ENCODE measurements at regions not wholly inside any gene's neighbourhood (a gene's known extent, or its start where the extent isn't known, plus 50 kb on each side); places are given as distances from the start of the nearest gene placed in this dataset.
"Not testable (repeated sequence)": the region's sequence is repeated elsewhere in the genome, so short reads cannot be mapped to it uniquely, and the experiment has no call there.

- no peak for ATAC-seq
- TF ChIP-seq CTCF (IDR thresholded peaks at IDR 0.05), result no peak
- H3K9me3 ChIP-seq, result no peaks in the 10 kb centered on the region
- intact Hi-C loops (cut with DNase I), result no loop called here
- no peak overlapping the region for H3K27ac ChIP-seq
- no peaks in the 10 kb centered on the region for H3K27me3 ChIP-seq (ENCODE audit: low read depth)
- H3K36me3 ChIP-seq, result no peaks in the 10 kb centered on the region
- DNase-seq, result no peak
- no peaks in the 10 kb centered on the region for H3K4me1 ChIP-seq
- H3K4me3 ChIP-seq, result no peak overlapping the region
These were observed 136.9 kb downstream of the DIRAS2 start for GRCh38 chr9:90505695-90506094.

GRCh38 chr9:90506402-90506801, 136.2 kb downstream of the DIRAS2 start:
- H3K36me3 ChIP-seq; H3K27me3 ChIP-seq (ENCODE audit: low read depth); DNase-seq; H3K9me3 ChIP-seq; H3K4me1 ChIP-seq; H3K4me3 ChIP-seq; intact Hi-C loops (cut with DNase I); H3K27ac ChIP-seq; ATAC-seq: not testable (repeated sequence)

GRCh38 chr9:90507621-90508020, 135.0 kb downstream of the DIRAS2 start:
- Histone ChIP-seq H3K9me3 (no peaks in the 10 kb centered on the region), H3K27me3 (ENCODE audit: low read depth) (no peaks in the 10 kb centered on the region), H3K27ac (no peak overlapping the region), H3K36me3 (no peaks in the 10 kb centered on the region), H3K4me1 (no peaks in the 10 kb centered on the region), H3K4me3 (no peak overlapping the region)
- ATAC-seq, result no peak
- TF ChIP-seq CTCF (IDR thresholded peaks at IDR 0.05), result no peak
- no peak for DNase-seq
- intact Hi-C loops (cut with DNase I), result no loop called here

GRCh38 chr9:90508940-90509339, 133.7 kb downstream of the DIRAS2 start:
- intact Hi-C loops (cut with DNase I), result no loop called here
- Histone ChIP-seq H3K4me1 (no peaks in the 10 kb centered on the region), H3K27me3 (ENCODE audit: low read depth) (no peaks in the 10 kb centered on the region), H3K36me3 (no peaks in the 10 kb centered on the region), H3K4me3 (no peak overlapping the region), H3K27ac (no peak overlapping the region), H3K9me3 (no peaks in the 10 kb centered on the region)
- ATAC-seq (no peak), DNase-seq (no peak)
- no peak for TF ChIP-seq CTCF (IDR thresholded peaks at IDR 0.05)

GRCh38 chr9:90511711-90512110, 130.9 kb downstream of the DIRAS2 start:
- TF ChIP-seq CTCF (IDR thresholded peaks at IDR 0.05), result no peak
- Histone ChIP-seq H3K9me3 (no peaks in the 10 kb centered on the region), H3K4me3 (no peak overlapping the region), H3K4me1 (no peaks in the 10 kb centered on the region), H3K27me3 (ENCODE audit: low read depth) (no peaks in the 10 kb centered on the region), H3K27ac (no peak overlapping the region), H3K36me3 (no peaks in the 10 kb centered on the region)
- no peak for ATAC-seq
- intact Hi-C loops (cut with DNase I), result no loop called here
- no peak for DNase-seq

GRCh38 chr9:90514877-90515276, 127.7 kb downstream of the DIRAS2 start:
- DNase-seq (no peak), ATAC-seq (no peak)
- Histone ChIP-seq H3K9me3 (no peaks in the 10 kb centered on the region), H3K27me3 (ENCODE audit: low read depth) (no peaks in the 10 kb centered on the region), H3K27ac (no peak overlapping the region), H3K4me1 (no peaks in the 10 kb centered on the region), H3K36me3 (no peaks in the 10 kb centered on the region), H3K4me3 (no peak overlapping the region)
- intact Hi-C loops (cut with DNase I), result no loop called here
- no peak for TF ChIP-seq CTCF (IDR thresholded peaks at IDR 0.05)

All from lower lobe of right lung (tissue), 2 donors.